Left kidney (tissue), 1 donor: ENCODE measurements at regions not wholly inside any gene's neighbourhood (a gene's known extent, or its start where the extent isn't known, plus 50 kb on each side); places are given as distances from the start of the nearest gene placed in this dataset.
"Not testable (repeated sequence)": the region's sequence is repeated elsewhere in the genome, so short reads cannot be mapped to it uniquely, and the experiment has no call there.

Source experiments
- DNase-seq: peaks from one replicate; pipeline ENCODE4 v3.0.0-alpha.2; 2013

- DNase-seq, result no peak
Observed at GRCh38 chr10:53071505-53072125, 299.0 kb upstream of the MBL2 start.

- no peak for DNase-seq
Observed at GRCh38 chr10:53069013-53069412, 296.4 kb upstream of the MBL2 start.

- DNase-seq, result peak; percentile 50
Observed at GRCh38 chr10:53064614-53065013, 292.0 kb upstream of the MBL2 start.

GRCh38 chr10:53063805-53064204, 291.2 kb upstream of the MBL2 start:
- DNase-seq, result no peak

GRCh38 chr10:53052521-53053164, 280.1 kb upstream of the MBL2 start:
- DNase-seq, result no peak

GRCh38 chr10:53045315-53045714, 272.7 kb upstream of the MBL2 start:
- no peak for DNase-seq

GRCh38 chr10:53035823-53036222, 263.2 kb upstream of the MBL2 start:
- not testable (repeated sequence) for DNase-seq

- no peak for DNase-seq
Observed at GRCh38 chr10:53033396-53033795, 260.8 kb upstream of the MBL2 start.

GRCh38 chr10:53029872-53030849, 257.6 kb upstream of the MBL2 start:
- DNase-seq, result peak; percentile 82

- no peak for DNase-seq
Observed at GRCh38 chr10:53029449-53029848, 256.9 kb upstream of the MBL2 start.

GRCh38 chr10:53025765-53026164, 253.2 kb upstream of the MBL2 start:
- DNase-seq, result not testable (repeated sequence)

- peak; percentile 80 for DNase-seq
Observed at GRCh38 chr10:53025172-53025711, 252.7 kb upstream of the MBL2 start.

- DNase-seq, result no peak
Observed at GRCh38 chr10:53023411-53023810, 250.8 kb upstream of the MBL2 start.

- no peak for DNase-seq
Observed at GRCh38 chr10:53022611-53023088, 250.1 kb upstream of the MBL2 start.

- no peak for DNase-seq
Observed at GRCh38 chr10:53013201-53013810, 240.7 kb upstream of the MBL2 start.

- DNase-seq, result no peak
Observed at GRCh38 chr10:53009961-53010907, 237.7 kb upstream of the MBL2 start.

GRCh38 chr10:53007527-53007842, 234.9 kb upstream of the MBL2 start:
- DNase-seq, result no peak

- DNase-seq, result no peak
Observed at GRCh38 chr10:53006663-53007526, 234.3 kb upstream of the MBL2 start.

GRCh38 chr10:53005612-53006345, 233.2 kb upstream of the MBL2 start:
- no peak for DNase-seq
